HG03064 (cell line): ENCODE measurements at regions not wholly inside any gene's neighbourhood (a gene's known extent, or its start where the extent isn't known, plus 50 kb on each side); places are given as distances from the start of the nearest gene placed in this dataset.

Experiments
- ATAC-seq: cut with Tn5 transposase; IDR thresholded peaks from one replicate; pipeline ENCODE4 v1.9.1; 2021; ENCODE audit warnings: low read depth; ENCODE audit not compliant: unreplicated experiment

DNA sequence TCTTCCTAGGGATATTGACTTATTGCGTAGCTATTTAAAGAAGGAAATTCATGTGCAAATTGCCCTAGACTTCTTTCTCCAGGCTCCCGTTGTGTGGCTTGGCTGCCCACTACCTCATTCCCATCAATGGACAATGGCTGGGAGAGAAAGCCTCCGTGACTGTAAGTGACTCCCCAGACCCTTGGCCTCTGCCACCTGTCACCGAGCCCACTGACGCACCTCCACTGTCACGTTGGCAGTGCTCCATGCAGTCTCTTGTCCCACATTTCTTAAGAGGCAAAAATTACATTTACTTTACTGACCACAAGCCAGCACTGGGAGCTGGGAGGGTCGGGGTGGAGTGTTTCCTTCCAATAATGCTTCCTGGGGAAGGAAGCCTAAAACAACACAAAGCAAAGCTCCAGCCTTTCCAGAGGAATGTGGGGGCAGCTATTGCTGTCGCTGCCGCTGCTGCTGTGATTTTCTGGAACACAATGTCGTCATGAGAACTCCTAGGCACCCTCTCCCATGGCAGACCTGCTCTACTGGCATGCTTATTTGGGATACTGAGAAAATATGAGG is 89.7 kb upstream of the STEAP1B start:
- ATAC-seq, result no peak

DNA sequence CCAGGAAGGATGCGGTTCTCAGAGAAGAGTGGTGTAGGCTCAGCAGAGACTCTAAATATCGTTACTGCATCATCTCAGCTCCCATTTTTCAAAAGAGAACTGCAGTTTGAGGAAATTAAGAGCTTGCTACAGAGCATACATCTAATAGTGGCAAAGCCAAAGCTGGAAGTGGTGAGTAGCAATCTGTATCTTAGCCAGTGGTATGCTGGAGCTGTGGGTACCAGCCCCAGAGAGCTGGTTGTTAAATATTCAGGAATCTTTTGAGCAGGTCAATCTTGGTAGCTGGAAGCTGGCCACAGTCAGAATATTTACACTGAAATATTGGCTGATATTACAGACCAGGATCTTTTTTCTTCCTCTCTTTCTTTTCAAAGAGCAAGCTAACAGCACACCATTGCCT is 88.4 kb upstream of the STEAP1B start:
- ATAC-seq, result no peak

DNA sequence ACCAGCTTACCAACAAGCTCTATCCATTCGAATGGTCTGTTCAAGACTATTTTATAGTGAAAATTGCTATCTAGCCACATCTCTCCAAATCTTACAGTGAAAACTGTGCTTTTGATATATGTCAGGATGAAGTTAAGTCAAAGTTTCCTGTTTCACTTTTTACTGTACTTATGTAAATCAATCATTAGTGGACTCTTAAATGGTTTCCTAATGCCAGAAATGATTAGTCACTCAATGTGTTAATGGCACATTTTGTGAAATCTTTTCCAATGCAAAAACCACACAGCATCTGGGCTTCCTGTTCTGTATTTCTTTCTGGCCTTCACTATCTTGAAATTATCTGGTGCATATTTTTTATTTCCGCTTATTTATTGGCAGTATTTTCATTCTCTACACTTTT is 87.3 kb upstream of the STEAP1B start:
- ATAC-seq, result no peak

DNA sequence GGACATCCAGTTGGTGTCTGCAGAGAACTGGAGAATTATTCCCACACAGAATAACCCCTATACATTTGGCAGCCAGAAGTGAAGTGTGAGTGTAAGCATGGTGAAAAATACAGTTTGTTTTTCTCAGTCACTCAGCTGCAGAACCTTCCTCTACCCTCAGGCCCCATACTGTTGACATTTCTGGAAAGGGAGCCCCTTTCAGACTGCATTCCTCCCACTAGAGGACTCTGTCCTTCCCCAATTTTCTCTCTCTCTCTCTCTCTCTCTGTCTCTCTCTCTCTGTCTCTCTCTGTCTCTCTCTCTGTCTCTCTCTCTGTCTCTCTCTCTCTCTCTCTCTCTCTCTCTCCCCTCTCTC is 86.8 kb upstream of the STEAP1B start:
- no peak for ATAC-seq

DNA sequence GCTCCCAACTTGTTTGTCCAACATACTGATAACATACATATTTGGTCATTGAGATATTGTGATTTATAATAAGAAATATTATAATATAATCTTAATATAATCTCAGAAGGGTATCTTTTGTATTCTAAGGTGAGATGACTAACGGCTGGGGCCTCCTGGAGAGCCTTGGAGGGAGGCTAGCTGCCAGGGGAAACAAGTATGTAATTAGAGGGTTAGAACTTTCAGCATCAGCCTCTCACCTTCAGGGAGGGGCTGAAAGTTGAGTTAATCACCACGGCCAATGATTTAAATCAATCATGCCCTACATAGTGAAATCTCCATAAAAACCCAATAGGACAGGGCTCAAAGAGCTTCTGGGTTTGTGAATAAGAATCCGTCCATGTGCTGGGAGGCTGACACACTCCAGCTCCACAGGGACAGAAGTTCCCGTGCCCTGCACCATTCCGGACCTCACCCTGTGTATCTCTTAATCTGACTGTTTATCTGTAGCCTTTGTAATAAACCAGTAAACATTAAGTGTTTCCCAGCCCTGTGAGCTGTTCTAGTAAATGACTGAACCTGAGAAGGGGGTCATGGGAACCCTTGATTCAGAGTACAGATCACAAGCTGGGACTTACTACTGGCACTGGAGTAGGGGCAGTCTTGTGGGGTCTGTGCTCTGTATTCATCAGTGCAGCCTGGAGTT is 86.3 kb upstream of the STEAP1B start:
- ATAC-seq, result no peak

DNA sequence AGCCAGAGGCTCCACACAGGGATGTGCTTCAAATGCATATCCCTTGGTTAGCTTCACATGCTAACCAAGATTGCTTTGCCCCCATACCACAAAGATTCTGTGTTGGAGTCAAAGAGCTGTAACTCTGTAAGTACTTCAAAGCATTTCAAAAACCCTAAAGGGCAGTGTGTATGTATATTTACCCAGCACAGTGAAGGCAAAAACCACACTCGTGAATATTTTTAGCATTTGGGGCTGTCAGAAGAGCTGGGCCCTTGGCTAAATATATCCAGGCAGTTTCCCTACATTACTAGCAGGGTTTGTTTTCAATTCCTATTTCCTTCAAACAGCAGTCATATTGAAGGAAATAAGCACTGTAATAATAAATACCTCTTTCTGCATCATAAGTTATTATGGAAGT is 84.2 kb upstream of the STEAP1B start:
- no peak for ATAC-seq

DNA sequence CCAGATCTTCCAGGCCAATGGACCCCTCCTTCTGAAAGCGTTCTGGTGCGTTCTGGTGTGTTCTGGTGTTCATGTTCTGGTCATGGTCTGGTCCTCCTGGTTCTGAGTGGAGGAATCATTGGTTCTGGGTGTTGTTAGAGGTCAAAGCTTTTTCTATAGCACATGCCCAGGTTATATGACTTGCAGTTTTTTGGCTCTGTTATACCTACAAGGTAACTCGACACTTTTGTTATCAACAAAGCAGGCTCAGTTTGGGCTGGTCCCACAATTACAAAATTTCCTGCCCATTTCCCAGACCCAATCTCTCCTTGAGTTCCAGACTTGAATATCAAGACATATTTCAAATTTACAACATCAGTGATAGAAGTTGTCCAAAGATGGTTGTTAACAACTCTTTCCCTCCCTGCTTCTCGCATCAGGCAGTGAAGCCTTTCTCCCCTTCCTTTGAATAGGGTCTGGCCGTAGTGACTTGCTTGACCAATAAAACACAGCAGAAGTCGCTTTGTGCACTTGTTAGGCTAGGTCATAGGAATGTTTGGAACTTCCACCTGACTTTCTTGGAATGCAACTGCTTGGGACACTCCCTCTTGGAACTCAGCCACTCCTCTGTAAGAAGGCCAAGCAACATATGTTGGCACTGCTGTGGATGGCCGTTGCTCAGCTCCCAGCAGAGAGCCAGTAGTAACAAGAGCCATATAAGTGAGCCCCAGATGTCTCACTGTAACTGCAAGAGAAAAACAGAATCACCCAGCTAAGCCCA is 83.1 kb upstream of the STEAP1B start:
- no peak for ATAC-seq

DNA sequence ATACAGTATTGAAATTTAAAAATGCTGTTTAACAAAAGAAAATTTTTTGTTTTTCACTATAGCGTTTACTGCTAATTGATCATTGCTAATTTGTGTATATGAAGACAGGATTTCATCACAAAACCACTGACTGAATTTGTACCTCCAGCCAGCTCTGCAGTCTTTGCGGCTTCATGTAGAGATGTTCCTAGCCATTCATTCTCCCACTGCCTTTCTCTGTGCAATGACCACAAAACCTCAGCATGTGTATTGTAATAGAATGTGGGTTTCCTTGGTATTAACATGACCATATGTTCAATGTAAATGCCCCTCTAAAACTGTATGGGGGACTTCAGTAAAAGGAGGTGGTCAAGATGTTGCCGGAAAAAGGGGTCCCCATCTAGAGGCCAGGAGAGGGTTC is 81.1 kb upstream of the STEAP1B start:
- ATAC-seq, result no peak

DNA sequence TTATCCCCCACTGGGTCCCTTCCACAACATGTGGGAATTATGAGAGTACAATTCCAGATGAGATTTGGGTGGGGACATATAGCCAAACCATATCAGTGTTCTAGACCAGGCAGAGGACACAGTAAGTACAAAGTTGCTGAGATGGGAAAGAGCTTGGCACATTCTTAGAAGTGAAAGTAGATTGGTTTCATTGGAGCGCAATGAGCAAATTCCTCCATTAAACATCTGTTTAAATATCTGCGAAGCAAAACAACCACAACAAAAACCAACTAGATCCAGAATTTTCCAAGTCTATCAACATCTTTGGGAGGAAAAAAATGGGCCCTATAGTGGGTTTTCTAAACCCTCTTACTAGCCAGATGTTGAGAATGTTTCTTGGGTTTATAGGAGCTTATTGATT is 80.0 kb upstream of the STEAP1B start:
- ATAC-seq, result no peak

DNA sequence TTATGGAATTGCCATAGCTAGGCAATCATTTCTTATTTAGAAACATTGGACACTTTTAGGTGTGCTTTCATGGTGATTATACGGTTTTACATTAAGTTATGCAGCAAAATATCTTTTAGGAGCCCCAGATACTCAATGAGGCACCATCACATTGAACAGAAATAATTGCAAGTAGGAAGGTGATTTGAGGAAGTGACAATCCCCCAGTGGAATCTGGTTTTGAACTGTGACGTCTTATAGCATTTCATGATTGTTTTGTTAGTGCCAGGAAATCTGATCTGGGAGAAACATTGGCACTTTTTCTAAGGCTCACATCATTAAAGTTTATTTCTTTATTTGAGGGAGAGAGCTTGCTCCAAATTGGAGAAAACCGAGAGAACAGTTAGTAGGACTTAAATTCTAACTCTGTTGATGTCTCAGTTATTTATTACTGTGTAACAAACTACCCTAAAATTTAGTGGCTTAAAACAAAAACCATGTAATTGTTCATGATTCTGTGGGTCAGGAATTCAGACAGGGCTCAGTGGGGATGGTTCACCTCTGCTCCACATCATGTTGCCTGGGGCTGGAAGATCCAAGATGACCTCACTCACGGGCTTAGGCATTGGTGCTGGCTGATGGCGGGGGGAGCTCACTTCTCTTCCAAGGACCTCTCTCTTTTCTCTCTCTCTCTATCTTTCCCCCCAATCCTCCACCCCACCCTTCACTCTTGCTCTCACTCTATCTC is 78.2 kb upstream of the STEAP1B start:
- no peak for ATAC-seq

DNA sequence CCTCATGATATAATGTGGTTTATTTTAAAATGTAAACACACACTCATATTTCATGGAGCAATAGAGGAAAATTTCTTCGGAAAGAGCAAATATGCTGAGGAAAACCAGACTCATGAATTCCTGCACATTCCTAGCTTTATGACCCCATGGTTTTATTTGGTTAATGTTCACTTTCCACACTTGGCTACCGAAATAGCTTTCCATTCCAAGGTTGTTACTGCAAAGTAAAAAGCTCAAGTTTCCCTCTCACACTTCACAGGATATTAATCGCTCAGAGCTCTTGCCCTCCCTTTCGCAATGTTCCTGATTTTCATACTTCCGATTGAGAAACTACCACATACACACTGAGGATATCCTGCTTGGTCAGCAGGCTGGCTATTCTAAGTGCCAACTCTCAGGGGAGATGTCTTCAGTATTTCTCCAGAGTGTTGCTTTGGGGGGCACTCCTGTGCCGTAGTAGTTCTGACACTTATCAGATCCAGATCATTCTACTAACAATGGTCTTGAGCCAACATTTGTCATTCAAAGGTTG is 77.5 kb upstream of the STEAP1B start:
- ATAC-seq, result no peak

DNA sequence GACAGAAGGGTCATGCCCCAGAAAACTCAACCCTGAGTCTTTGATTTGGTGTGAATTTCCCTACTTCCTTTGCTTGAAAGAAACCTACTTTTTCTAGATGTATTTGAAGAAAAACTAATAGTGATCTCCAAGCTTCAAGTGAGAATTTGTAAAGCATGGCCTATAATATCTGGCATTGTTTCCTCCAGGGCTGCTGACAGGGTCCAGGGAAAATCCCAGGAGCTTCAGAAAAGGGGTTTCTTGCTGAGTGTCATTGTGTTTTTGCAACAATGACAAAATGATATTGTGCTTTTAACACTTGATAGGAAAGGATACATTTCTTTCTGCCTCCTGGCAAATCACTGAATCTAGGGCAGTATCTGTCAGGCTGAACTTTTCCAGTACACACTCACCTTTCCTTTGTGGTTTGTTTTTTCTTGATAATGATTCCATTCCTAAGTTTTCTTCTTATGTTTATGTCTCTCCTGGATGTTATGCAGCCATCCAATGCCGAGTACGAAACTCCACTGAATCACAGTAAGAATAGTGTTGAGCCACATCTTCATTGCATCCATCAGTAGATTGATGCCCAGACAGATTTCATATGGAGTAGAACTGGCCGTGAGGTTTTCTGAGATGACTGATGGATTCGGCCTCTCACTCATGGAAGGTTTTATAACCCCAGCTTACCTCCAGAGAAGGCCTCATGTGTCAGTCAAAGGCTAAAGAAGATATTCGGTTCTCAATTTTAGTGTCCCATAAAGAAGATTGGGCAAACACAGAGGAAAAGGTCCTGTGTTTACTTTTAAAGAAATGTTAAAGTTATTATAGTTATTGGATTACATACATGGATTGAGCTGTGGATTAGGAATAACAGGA is 76.9 kb upstream of the STEAP1B start:
- ATAC-seq, result no peak

DNA sequence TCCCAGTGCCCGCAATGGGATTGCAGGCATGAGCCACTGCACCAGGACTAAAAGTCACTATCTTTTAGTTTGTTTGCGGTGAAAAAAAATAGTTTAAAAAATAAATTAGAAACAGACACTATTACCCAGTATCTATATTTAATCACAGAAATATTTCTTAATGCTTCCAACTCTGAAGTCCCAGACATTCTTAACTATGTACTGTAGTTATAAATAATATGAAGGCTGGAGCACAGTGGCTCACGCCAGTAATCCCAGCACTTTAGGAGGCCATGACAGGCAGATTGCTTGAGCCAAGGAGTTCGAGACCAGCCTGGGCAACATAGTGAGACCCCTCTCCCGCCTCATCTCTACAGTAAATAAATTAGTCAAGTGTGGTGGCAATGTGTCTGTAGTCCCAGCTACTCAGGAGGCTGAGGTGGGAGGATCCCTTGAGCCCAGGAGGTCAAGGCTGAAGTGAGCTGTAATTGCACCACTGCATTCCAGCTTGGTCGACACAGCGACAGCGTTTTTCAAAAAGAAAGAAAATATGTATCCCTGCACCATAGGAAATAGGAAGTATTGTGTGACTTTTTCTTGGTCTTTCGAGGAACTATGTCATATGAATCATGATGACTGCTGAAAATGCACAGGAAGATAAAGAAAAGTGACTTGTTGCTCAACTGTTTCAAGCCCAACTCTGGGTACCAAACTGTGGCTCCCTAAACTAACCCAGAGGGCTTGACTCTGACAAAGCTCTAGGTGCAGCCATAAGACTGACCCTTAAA is 74.9 kb upstream of the STEAP1B start:
- ATAC-seq, result no peak

DNA sequence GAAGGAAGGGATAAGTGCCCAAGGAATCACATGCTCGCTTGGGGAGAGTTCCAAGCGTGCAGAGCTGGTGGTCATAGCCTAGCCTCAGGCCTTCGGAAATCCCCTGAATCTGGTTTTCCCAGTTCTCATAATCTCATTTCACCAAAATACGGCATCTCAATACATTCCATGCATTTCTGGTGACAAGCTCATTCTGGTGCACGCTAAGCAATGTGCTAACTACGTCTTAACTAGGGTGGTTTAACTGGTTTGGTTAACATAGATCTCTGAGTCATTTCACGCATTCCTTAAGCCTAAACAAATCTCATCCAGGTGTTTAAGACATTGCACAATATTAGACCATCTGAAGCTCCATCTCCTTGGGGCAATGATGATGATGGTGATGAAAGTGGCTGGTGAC is 72.9 kb upstream of the STEAP1B start:
- ATAC-seq, result no peak

DNA sequence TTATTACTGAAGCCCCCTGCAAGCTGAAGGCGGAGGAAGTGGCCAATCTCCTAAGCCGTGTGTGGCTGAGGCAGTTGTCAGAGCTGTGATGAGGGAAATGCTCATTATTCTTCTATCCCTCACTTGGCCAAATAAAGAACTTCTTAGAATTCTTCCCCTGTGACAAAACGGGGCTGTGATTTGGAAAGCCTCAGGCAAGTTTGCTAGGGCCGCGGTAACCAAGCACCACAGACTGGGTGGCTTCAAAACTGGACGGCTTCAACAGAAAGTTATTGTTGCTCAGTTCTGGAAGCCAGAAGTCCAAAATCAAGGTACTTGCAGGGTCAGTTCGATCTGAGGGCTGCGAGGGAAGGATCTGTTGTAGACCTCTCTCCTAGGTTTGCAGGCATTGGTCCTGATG is 72.3 kb upstream of the STEAP1B start:
- no peak for ATAC-seq

DNA sequence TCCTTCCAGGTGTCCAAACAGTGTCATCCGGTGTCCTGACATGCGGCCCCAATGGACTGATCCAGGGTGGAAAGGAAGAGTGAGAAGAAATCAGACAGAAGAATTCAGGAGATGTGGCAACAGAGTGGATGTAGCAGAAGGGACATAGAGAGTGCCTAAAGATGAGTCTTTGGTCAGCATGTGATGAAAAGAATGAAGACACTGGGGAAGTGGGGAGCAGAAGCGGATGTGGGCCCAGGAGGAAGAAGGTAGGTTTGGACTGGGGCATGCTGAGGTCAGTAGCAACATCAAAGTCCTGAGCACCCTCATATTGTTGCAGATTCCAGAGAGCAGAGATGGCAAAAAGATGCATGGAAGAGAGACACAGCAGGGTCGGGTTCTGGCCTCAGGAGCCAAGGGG is 71.8 kb upstream of the STEAP1B start:
- no peak for ATAC-seq

DNA sequence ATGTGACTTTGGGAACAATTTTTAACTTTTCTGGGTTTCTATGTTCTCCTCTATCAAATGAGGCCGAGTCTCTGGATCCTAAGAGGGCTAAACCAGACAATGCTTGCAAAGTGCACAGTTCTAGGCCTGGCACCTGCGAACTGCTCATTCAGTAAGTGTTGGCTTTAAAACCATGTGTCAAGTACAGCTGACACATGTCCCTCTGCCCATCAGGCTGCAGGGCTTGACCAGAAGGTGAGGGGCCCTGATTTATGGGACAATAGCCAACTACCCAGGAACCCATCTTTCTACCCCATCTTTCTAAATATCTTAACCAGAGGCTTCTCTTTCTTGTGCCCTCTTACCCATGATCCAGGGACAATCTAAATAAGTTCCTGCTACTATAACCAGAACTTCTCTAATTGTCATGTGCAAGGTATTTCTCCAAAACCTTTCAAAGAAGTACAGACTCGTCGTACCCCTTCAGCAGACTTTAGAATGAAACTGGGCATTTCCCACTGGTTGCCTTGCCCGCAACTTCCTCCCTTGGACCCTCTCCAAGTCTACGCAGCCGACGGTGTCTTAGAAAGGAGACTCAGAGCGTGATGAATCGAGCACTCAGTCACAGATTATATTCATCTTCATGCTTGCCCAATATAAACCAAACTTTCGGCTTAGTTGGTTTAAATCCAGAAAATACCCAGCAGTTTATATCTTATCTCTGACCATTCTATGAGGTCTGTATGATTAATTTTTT is 69.8 kb upstream of the STEAP1B start:
- ATAC-seq, result no peak

DNA sequence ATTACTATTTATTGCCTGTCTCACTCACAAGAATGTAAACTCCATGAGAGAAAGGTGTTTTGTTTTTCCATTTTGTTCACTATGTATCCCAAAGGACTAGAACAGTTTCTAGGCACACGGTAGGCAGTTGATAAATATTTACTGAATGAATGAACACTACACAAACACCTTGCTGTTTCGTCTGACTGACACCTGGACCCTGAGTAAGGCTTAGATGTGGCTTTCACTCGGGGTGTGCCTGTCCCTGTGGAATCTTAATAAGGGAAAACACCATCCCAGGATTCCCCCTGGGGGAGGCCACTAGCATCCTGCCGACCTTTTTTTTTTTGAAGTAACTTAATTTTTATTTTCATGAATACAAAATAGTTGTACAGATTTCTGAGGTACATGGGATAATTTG is 66.6 kb upstream of the STEAP1B start:
- ATAC-seq, result no peak

DNA sequence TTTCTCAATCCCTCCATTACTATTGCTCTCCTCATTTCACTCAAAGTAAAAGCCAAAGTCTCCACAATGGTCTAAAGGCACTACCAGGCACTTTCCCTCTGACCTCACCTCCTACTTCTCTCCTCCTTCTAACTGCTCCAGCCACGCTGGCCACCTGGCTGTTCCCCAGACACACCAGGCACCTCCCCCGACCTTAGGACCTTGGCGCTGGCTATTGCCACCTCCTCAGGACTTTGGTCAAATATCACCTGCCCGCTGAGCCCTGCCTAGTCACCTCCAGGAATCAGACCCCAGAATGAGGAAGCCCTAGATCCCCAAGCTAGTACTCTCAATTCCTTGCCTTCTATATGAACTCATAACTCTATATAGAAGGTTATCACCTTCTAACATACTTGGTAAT is 66.2 kb upstream of the STEAP1B start:
- ATAC-seq, result no peak
